ENCODE measurements at regions not wholly inside any gene's neighbourhood (a gene's known extent, or its start where the extent isn't known, plus 50 kb on each side); places are given as distances from the start of the nearest gene placed in this dataset.

- TF ChIP-seq, protein P1, sequence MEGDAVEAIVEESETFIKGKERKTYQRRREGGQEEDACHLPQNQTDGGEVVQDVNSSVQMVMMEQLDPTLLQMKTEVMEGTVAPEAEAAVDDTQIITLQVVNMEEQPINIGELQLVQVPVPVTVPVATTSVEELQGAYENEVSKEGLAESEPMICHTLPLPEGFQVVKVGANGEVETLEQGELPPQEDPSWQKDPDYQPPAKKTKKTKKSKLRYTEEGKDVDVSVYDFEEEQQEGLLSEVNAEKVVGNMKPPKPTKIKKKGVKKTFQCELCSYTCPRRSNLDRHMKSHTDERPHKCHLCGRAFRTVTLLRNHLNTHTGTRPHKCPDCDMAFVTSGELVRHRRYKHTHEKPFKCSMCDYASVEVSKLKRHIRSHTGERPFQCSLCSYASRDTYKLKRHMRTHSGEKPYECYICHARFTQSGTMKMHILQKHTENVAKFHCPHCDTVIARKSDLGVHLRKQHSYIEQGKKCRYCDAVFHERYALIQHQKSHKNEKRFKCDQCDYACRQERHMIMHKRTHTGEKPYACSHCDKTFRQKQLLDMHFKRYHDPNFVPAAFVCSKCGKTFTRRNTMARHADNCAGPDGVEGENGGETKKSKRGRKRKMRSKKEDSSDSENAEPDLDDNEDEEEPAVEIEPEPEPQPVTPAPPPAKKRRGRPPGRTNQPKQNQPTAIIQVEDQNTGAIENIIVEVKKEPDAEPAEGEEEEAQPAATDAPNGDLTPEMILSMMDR (IDR thresholded peaks at IDR 0.05 in 8 of 11, conservative IDR thresholded peaks at IDR 0.05 in 3 of 11): peak; percentile 37 to 79 (median 71)
- no peak for TF ChIP-seq POLR2A (IDR thresholded peaks at IDR 0.05)
Observed at GRCh38 chr3:18758047-18758704, 333.0 kb upstream of the SATB1 start.

Data from spleen (tissue), 7 donors.